MM.1S (cell line): ENCODE measurements at regions not wholly inside any gene's neighbourhood (a gene's known extent, or its start where the extent isn't known, plus 50 kb on each side); places are given as distances from the start of the nearest gene placed in this dataset.

Experiments used
- DNase-seq: peaks from one replicate; pipeline ENCODE4 v3.0.0-alpha.2; 2015
- H2AFZ ChIP-seq: fragments of 300-600 bp; sonication (generic); 2 replicates; pipeline ENCODE4 v1.6.0; 2016; ENCODE audit warnings: antibody characterized with exemption, low read length
- H3F3A ChIP-seq: fragments of 300-600 bp; sonication (generic); 2 replicates; pipeline ENCODE4 v1.6.1; 2016; ENCODE audit warnings: mild to moderate bottlenecking, antibody characterized with exemption, low read length, moderate library complexity, mixed read lengths; ENCODE audit not compliant: insufficient read depth
- H3K27ac ChIP-seq: fragments of 300-600 bp; sonication (generic); 2 replicates; pipeline ENCODE4 v1.5.1; 2016; ENCODE audit warnings: mild to moderate bottlenecking, low read length
- H3K27me3 ChIP-seq: fragments of 300-600 bp; sonication (generic); replicated peaks from 2 replicates; pipeline ENCODE4 v1.6.0; 2016; ENCODE audit warnings: low read length; ENCODE audit not compliant: insufficient read depth
- H3K36me3 ChIP-seq: fragments of 300-600 bp; sonication (generic); replicated peaks from 2 replicates; pipeline ENCODE4 v1.6.1; 2016; ENCODE audit warnings: mild to moderate bottlenecking, low read length, mixed read lengths; ENCODE audit not compliant: insufficient read depth
- H3K4me1 ChIP-seq: fragments of 300-600 bp; sonication (generic); 2 replicates; pipeline ENCODE4 v1.6.1; 2016; ENCODE audit warnings: low read length, mixed read lengths
- H3K4me2 ChIP-seq: fragments of 300-600 bp; sonication (generic); 2 replicates; pipeline ENCODE4 v1.6.0; 2016; ENCODE audit warnings: low read depth, low read length
- H3K4me3 ChIP-seq: fragments of 300-600 bp; sonication (generic); 2 replicates; pipeline ENCODE4 v1.5.1; 2016; ENCODE audit warnings: low read length, mixed read lengths
- H3K79me2 ChIP-seq: fragments of 300-600 bp; sonication (generic); 2 replicates; pipeline ENCODE4 v1.6.1; 2016; ENCODE audit warnings: mixed run types, low read length, mixed read lengths
- H3K9ac ChIP-seq: fragments of 300-600 bp; sonication (generic); 2 replicates; pipeline ENCODE4 v1.6.1; 2016; ENCODE audit warnings: low read length, mixed read lengths
- H3K9me2 ChIP-seq: fragments of 300-600 bp; sonication (generic); replicated peaks from 2 replicates; pipeline ENCODE4 v1.6.1; 2016; ENCODE audit warnings: mild to moderate bottlenecking, low read length, mixed read lengths; ENCODE audit not compliant: insufficient read depth
- H3K9me3 ChIP-seq: fragments of 300-600 bp; sonication (generic); replicated peaks from 2 replicates; pipeline ENCODE4 v1.6.1; 2016; ENCODE audit warnings: mild to moderate bottlenecking, low read length, mixed read lengths; ENCODE audit not compliant: insufficient read depth
- H4K20me1 ChIP-seq: fragments of 300-600 bp; sonication (generic); 2 replicates; pipeline ENCODE4 v1.6.1; 2016; ENCODE audit warnings: mild to moderate bottlenecking, low read length, moderate library complexity, mixed read lengths; ENCODE audit not compliant: insufficient read depth
- EZH2 ChIP-seq: fragments of 300-600 bp; sonication (generic); optimal IDR thresholded peaks from 2 replicates; pipeline ENCODE3; 2017; ENCODE audit warnings: low read depth, mild to moderate bottlenecking, antibody characterized with exemption, low read length, mixed read lengths
- EZH2phosphoT487 ChIP-seq: fragments of 300-600 bp; sonication (generic); IDR thresholded peaks from 2 replicates; pipeline ENCODE4 v1.6.1; 2018; ENCODE audit warnings: antibody characterized with exemption, low read length
- TF ChIP-seq, protein P1 (sequence below): fragments of 300-600 bp; sonication (generic); IDR thresholded peaks from 2 replicates; pipeline ENCODE4 v1.5.1; 2016; ENCODE audit warnings: antibody characterized with exemption, low read length, mixed read lengths

DNA sequence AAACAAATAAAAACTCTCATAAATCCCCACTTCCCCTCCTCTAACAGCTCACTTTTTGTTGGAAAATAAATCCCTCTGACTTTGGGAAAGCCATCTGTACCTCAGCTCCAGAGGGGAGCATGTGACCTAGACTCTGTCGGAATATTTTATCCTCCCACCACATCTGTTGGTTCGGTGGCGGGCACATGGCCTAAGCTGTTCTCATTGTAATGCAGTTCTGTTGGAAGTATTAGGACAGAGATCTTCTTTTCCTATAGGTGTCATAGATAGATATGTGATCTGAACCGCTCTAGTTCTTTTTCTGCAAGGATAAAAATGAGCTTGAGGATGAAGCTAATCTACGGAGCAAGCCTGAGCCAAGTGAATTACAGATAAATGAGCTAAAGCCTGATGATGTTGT lies 50.5 kb upstream of the EPS8L3 start:
- H3K9ac ChIP-seq: no peak overlapping the region
- no peak for DNase-seq
- H3K36me3 ChIP-seq: no peaks in the 10 kb centered on the region
- H3K27ac ChIP-seq: no peak overlapping the region
- no peak overlapping the region for H3K4me3 ChIP-seq
- H3K4me2 ChIP-seq: no peak overlapping the region
- H4K20me1 ChIP-seq: no peaks in the 10 kb centered on the region
- H3K27me3 ChIP-seq: no peaks in the 10 kb centered on the region
- H3K9me2 ChIP-seq: no peaks in the 10 kb centered on the region
- H2AFZ ChIP-seq: no peak overlapping the region
- H3K79me2 ChIP-seq: no peaks in the 10 kb centered on the region
- no peaks in the 10 kb centered on the region for H3K9me3 ChIP-seq
- TF ChIP-seq, protein P1, sequence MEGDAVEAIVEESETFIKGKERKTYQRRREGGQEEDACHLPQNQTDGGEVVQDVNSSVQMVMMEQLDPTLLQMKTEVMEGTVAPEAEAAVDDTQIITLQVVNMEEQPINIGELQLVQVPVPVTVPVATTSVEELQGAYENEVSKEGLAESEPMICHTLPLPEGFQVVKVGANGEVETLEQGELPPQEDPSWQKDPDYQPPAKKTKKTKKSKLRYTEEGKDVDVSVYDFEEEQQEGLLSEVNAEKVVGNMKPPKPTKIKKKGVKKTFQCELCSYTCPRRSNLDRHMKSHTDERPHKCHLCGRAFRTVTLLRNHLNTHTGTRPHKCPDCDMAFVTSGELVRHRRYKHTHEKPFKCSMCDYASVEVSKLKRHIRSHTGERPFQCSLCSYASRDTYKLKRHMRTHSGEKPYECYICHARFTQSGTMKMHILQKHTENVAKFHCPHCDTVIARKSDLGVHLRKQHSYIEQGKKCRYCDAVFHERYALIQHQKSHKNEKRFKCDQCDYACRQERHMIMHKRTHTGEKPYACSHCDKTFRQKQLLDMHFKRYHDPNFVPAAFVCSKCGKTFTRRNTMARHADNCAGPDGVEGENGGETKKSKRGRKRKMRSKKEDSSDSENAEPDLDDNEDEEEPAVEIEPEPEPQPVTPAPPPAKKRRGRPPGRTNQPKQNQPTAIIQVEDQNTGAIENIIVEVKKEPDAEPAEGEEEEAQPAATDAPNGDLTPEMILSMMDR: no peak
- TF ChIP-seq EZH2phosphoT487 (no peak), EZH2 (no peak)
- peaks cover 11% of the 10 kb centered on the region for H3F3A ChIP-seq
- H3K4me1 ChIP-seq: peaks cover 39% of the 10 kb centered on the region
